Endothelial cell of umbilical vein (primary cell): ENCODE measurements at regions not wholly inside any gene's neighbourhood (a gene's known extent, or its start where the extent isn't known, plus 50 kb on each side); places are given as distances from the start of the nearest gene placed in this dataset. TPM values are rescaled to one million over a fixed set of nuclear protein-coding genes. Genes with fewer than 3 reads are reported as not detected.

Experiments used
- BruUV-seq: library from RNA; stranded (reverse); fragments of 400-500 nt; replicated peaks from 2 replicates; lab custom pipeline; 2021; lab: Mats Ljungman, UMichigan
- CTCF ChIA-PET: fragments of 300-600, 350-600 bp; sonication (Branson Sonifier 250); formaldehyde crosslinking; loops from one replicate; lab custom pipeline; 2021; ENCODE audit warnings: antibody characterized with exemption, inconsistent platforms; lab: Charles Lee
- POLR2A ChIA-PET: fragments of 300-600, 350-600 bp; sonication (Branson Sonifier 250); formaldehyde crosslinking; loops from one replicate; lab custom pipeline; 2021; ENCODE audit warnings: antibody characterized with exemption, inconsistent platforms; lab: Charles Lee
- DNase-seq: peaks from one replicate; pipeline ENCODE4 v3.0.0-alpha.2; 2011; ENCODE audit warnings: low read depth, low spot score
- FAIRE-seq: peaks from 2 replicates; lab custom pipeline; 2011; peaks lifted over from hg19 to GRCh38; lab: Jason Lieb, UNC
- H2AFZ ChIP-seq: 2 replicates; pipeline ENCODE4 v1.6.0; 2012; ENCODE audit warnings: low read depth, low read length, control low read depth, inconsistent platforms
- H3K27ac ChIP-seq: 2 replicates; pipeline ENCODE4 v1.5.1; 2011; ENCODE audit warnings: low read depth, mild to moderate bottlenecking, control low read depth, low read length, moderate library complexity; ENCODE audit not compliant: insufficient read depth
- H3K27me3 ChIP-seq, 2 experiments: 2 replicates each; pipeline versions ENCODE4 v1.6.0 to v1.6.1; 2011; ENCODE audit warnings: low read length in 2 of 2, mixed read lengths in 1 of 2; ENCODE audit not compliant: control insufficient read depth in 2 of 2, insufficient read depth in 2 of 2
- H3K36me3 ChIP-seq, 2 experiments: 2 replicates in 1 of 2; 3 replicates in 1 of 2; pipeline ENCODE4 v1.5.1; 2011; ENCODE audit warnings: low read length in 2 of 2, mild to moderate bottlenecking in 1 of 2, moderate library complexity in 1 of 2; ENCODE audit not compliant: control insufficient read depth in 2 of 2, insufficient read depth in 2 of 2; ENCODE audit errors: extremely low read depth in 1 of 2
- H3K4me1 ChIP-seq: 3 replicates; pipeline ENCODE4 v1.5.1; 2011; ENCODE audit warnings: mild to moderate bottlenecking, low read length; ENCODE audit not compliant: control insufficient read depth, insufficient read depth; ENCODE audit errors: extremely low read depth
- H3K4me2 ChIP-seq: 2 replicates; pipeline ENCODE4 v1.6.1; 2011; ENCODE audit warnings: low read length, control low read depth, mixed read lengths; ENCODE audit not compliant: insufficient read depth
- H3K4me3 ChIP-seq, 3 experiments: fragments of 200-600 bp in 1 of 3; sonication (generic), shearing (Covaris generic) in 1 of 3; replicated peaks in 1 of 3; 2 replicates each; pipeline ENCODE4 v1.5.1; 2011 to 2016; ENCODE audit warnings: control low read depth in 3 of 3, low read length in 3 of 3, mild to moderate bottlenecking in 2 of 3, inconsistent platforms in 1 of 3, low read depth in 1 of 3, moderate library complexity in 1 of 3; ENCODE audit not compliant: insufficient read depth in 1 of 3
- H3K79me2 ChIP-seq: 2 replicates; pipeline ENCODE4 v1.6.0; 2012; ENCODE audit warnings: low read length, inconsistent platforms; ENCODE audit not compliant: control insufficient read depth, insufficient read depth
- H3K9ac ChIP-seq: replicated peaks from 2 replicates; pipeline ENCODE3; 2011; ENCODE audit warnings: low read length, control low read depth; ENCODE audit not compliant: insufficient read depth; ENCODE audit errors: extremely low read depth
- H3K9me1 ChIP-seq: replicated peaks from 3 replicates; pipeline ENCODE4 v1.6.0; 2011; ENCODE audit warnings: mild to moderate bottlenecking, low read length; ENCODE audit not compliant: control insufficient read depth, insufficient read depth; ENCODE audit errors: extremely low read depth
- H3K9me3 ChIP-seq: replicated peaks from 2 replicates; pipeline ENCODE4 v1.5.1; 2012; ENCODE audit warnings: low read length, inconsistent platforms; ENCODE audit not compliant: control insufficient read depth, insufficient read depth
- H4K20me1 ChIP-seq: replicated peaks from 2 replicates; pipeline ENCODE3; 2011; ENCODE audit warnings: mild to moderate bottlenecking, low read length; ENCODE audit not compliant: control insufficient read depth, insufficient read depth; ENCODE audit errors: extremely low read depth
- GATA2 ChIP-seq: IDR thresholded peaks from 2 replicates; pipeline ENCODE4 v1.7.0; 2011; ENCODE audit warnings: low read depth, mild to moderate bottlenecking, moderate library complexity, mixed read lengths, low read length; ENCODE audit not compliant: insufficient read length, insufficient read depth
- MAX ChIP-seq: IDR thresholded peaks from 2 replicates; pipeline ENCODE4 v1.6.1; 2011; ENCODE audit not compliant: insufficient read depth, insufficient read length
- dilution Hi-C: fragments of 300-500 bp; cut with MboI; formaldehyde crosslinking; loops from one replicate; pipeline ENCODE4 v1.15.0; 2019; ENCODE audit warnings: low sequenced_read_pairs; ENCODE audit not compliant: extremely low pct_ligation_motif_present
- intact Hi-C: fragments of 100-400 bp; cut with micrococcal nuclease; formaldehyde crosslinking; loops from one replicate; pipeline ENCODE4 v1.10.0; 2022
- small RNA-seq: library from RNA; depleted of rRNA; stranded (forward); fragments of <200 nt; gene quantifications from one replicate; pipeline ENCODE3, GENCODE V24; 2012; ENCODE audit warnings: low replicate concordance, low read depth; ENCODE audit not compliant: insufficient read depth, insufficient read length

- intact Hi-C loops (no loop called here), dilution Hi-C loops (no loop called here)
- DNase-seq (no peak), FAIRE-seq (no peak)
- TF ChIP-seq GATA2 (no peak), MAX (no peak)
- H3K4me1 ChIP-seq: no peaks in the 10 kb centered on the region
- H3K4me2 ChIP-seq: no peak overlapping the region
- no peak overlapping the region for H3K4me3 ChIP-seq
- no peaks in the 10 kb centered on the region for H3K27me3 ChIP-seq
- H3K36me3 ChIP-seq: no peaks in the 10 kb centered on the region
- H3K9me3 ChIP-seq: no peaks in the 10 kb centered on the region
- H3K9me1 ChIP-seq: no peaks in the 10 kb centered on the region
- H4K20me1 ChIP-seq: no peaks in the 10 kb centered on the region
- no peak overlapping the region for H2AFZ ChIP-seq
- no peak overlapping the region for H3K9ac ChIP-seq
- no peaks in the 10 kb centered on the region for H3K79me2 ChIP-seq
- no peak overlapping the region for H3K27ac ChIP-seq
- no TSS peak for BruUV-seq
- CTCF ChIA-PET: no interaction called here
- POLR2A ChIA-PET: no interaction called here
Measured at GRCh38 chr5:24703934-24704333, 59.2 kb upstream of the CDH10 start.

Small RNA genes in the stretch of these regions (small RNA-seq; reads per million reads assigned to genes)
- not detected for gene AC022140.2
- gene AC106754.2: not detected
- not detected for gene BTG4P1
- not detected for gene RF00019
- gene RF00070: not detected
- gene RNU6-374P: not detected
